Vagina (tissue), 2 donors: ENCODE measurements at regions not wholly inside any gene's neighbourhood (a gene's known extent, or its start where the extent isn't known, plus 50 kb on each side); places are given as distances from the start of the nearest gene placed in this dataset.

Source experiments
- DNase-seq, 2 donors: peaks; one replicate each; pipeline ENCODE4 v3.0.0-alpha.2; 2017; ENCODE audit errors: extremely low spot score in 2 of 2
- H3K27ac ChIP-seq: fragments of 200-600 bp; sonication (generic); one replicate; pipeline ENCODE4 v1.5.1; 2019
- H3K27me3 ChIP-seq: fragments of 200-600 bp; sonication (generic); one replicate; pipeline ENCODE4 v1.5.1; 2019
- H3K36me3 ChIP-seq, 2 donors: fragments of 200-600 bp; sonication (generic); one replicate each; pipeline ENCODE4 v1.5.1; 2017 to 2019
- H3K4me1 ChIP-seq: fragments of 200-600 bp; sonication (generic); one replicate; pipeline ENCODE4 v1.5.1; 2019
- H3K4me3 ChIP-seq, 2 donors: fragments of 200-600 bp; sonication (generic); 1 replicate in 1 of 2; 2 replicates in 1 of 2; pipeline ENCODE4 v1.5.1; 2016 to 2019
- H3K9me3 ChIP-seq: fragments of 200-600 bp; sonication (generic); one replicate; pipeline ENCODE4 v1.5.1; 2019
- POLR2A ChIP-seq, 2 donors: fragments of 450-650 bp; IDR thresholded peaks; one replicate each; pipeline ENCODE4 v1.6.1; 2017; ENCODE audit warnings: antibody characterized with exemption in 2 of 2, mild to moderate bottlenecking in 2 of 2, moderate library complexity in 2 of 2
- POLR2AphosphoS5 ChIP-seq, 2 donors: sonication (generic); formaldehyde crosslinking; IDR thresholded peaks; one replicate each; pipeline ENCODE4 v1.9.0; 2017; ENCODE audit warnings: antibody characterized with exemption in 2 of 2, mild to moderate bottlenecking in 2 of 2, low read depth in 1 of 2; ENCODE audit not compliant: insufficient read depth in 1 of 2
- intact Hi-C: fragments of 100-400 bp; cut with DNase I; formaldehyde crosslinking; loops from one replicate; pipeline ENCODE4 v1.15.1; 2023
- TF ChIP-seq, protein P1 (sequence below), 3 experiments: fragments of 450-650 bp in 2 of 3; fragments of 200-600 bp in 1 of 3; sonication (generic) in 1 of 3; IDR thresholded peaks; one replicate each; pipeline ENCODE4 v1.5.1; 2017 to 2019; ENCODE audit warnings: antibody characterized with exemption in 3 of 3, mild to moderate bottlenecking in 2 of 3, moderate library complexity in 2 of 3

DNA sequence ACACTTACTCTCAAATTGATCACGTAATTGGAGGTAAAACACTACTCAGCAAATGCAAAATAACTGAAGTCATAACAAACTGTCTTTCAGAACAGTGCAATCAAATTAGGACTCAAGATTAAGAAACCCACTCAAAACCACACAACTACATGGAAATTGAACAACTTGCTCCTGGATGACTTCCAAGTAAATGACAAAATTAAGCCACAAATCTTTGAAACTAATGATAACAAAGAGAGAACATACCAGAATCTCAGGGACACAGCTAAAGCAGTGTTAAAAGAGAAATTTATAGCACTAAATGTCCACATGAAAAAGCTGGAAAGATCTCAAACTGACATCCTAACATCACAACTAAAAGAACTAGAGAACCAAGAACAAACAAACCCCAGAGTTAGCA lies 540.5 kb upstream of the CDH18 start:
- Histone ChIP-seq H3K27me3 (no peaks in the 10 kb centered on the region), H3K9me3 (no peaks in the 10 kb centered on the region), H3K4me1 (no peaks in the 10 kb centered on the region), H3K27ac (no peak overlapping the region), H3K36me3 (no peaks in the 10 kb centered on the region), H3K4me3 (no peak overlapping the region)
- DNase-seq, result no peak
- intact Hi-C loops, result no loop called here
- TF ChIP-seq, protein P1, sequence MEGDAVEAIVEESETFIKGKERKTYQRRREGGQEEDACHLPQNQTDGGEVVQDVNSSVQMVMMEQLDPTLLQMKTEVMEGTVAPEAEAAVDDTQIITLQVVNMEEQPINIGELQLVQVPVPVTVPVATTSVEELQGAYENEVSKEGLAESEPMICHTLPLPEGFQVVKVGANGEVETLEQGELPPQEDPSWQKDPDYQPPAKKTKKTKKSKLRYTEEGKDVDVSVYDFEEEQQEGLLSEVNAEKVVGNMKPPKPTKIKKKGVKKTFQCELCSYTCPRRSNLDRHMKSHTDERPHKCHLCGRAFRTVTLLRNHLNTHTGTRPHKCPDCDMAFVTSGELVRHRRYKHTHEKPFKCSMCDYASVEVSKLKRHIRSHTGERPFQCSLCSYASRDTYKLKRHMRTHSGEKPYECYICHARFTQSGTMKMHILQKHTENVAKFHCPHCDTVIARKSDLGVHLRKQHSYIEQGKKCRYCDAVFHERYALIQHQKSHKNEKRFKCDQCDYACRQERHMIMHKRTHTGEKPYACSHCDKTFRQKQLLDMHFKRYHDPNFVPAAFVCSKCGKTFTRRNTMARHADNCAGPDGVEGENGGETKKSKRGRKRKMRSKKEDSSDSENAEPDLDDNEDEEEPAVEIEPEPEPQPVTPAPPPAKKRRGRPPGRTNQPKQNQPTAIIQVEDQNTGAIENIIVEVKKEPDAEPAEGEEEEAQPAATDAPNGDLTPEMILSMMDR (IDR thresholded peaks at IDR 0.05), result no peak
- TF ChIP-seq POLR2A (IDR thresholded peaks at IDR 0.05) (no peak), POLR2AphosphoS5 (IDR thresholded peaks at IDR 0.05; ENCODE audit: insufficient read depth in 1 of 2, low read depth in 1 of 2) (no peak)

DNA sequence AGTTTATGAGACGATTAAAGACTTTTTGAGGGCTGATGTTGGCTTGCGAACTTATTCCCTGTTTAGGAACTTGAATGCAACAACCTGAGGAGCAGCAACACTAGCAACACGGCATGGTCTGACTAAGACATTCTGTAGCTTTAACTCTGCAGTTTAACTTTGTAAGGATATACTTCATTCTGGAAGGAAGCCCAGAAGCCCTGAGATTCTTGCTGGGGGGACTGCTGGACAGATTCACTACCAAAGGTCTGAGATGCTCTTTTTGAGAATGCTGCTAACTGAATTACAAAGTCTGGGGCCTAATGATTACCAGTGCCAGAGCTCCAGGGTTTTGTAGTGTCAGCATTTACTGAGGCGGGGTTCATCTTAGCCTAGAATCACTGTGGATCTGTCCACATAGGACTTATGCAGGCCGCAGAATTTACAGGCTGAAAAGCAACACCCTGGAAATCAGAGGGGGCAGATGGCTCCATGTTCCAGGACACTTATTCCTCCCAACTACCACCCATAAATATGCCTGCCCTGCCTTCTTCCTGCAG lies 537.1 kb upstream of the CDH18 start:
- TF ChIP-seq POLR2A (IDR thresholded peaks at IDR 0.05) (no peak), POLR2AphosphoS5 (IDR thresholded peaks at IDR 0.05; ENCODE audit: insufficient read depth in 1 of 2, low read depth in 1 of 2) (no peak)
- TF ChIP-seq, protein P1 (IDR thresholded peaks at IDR 0.05), result no peak
- Histone ChIP-seq H3K9me3 (no peaks in the 10 kb centered on the region), H3K4me1 (no peaks in the 10 kb centered on the region), H3K36me3 (no peaks in the 10 kb centered on the region), H3K4me3 (no peak overlapping the region), H3K27me3 (no peaks in the 10 kb centered on the region), H3K27ac (no peak overlapping the region)
- intact Hi-C loops, result no loop called here
- no peak for DNase-seq

DNA sequence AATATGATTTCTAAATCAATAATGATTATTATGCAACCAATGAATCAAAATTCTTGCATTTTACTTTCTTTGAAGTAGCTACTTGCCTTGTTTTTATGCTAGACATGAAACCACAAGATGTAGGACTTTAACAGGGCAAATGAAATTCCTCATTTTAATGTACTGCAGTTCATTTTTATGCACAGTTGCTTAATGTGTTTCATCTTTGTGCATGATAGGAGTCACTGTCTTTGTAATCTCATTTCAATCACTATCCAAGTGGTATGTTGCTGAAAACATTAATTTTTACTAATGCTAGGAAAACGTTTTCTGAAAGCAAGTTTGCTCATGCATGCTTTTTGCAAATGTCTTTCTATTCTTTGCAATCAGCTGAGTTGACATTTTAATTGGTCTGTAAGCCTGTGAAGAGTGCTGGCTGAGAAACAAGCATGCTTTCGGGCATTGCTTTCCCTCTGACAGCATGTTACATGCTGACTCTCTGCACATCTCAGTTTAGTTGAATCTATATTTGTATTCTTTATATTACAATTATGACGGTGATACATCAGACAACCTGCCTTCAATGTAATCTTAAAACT lies 535.0 kb upstream of the CDH18 start:
- Histone ChIP-seq H3K36me3 (no peaks in the 10 kb centered on the region), H3K9me3 (no peaks in the 10 kb centered on the region), H3K27ac (no peak overlapping the region), H3K4me3 (no peak overlapping the region), H3K4me1 (no peaks in the 10 kb centered on the region), H3K27me3 (no peaks in the 10 kb centered on the region)
- DNase-seq, result no peak
- TF ChIP-seq, protein P1 (IDR thresholded peaks at IDR 0.05), result no peak
- no peak for TF ChIP-seq POLR2A (IDR thresholded peaks at IDR 0.05)
- TF ChIP-seq POLR2AphosphoS5 (IDR thresholded peaks at IDR 0.05; ENCODE audit: insufficient read depth in 1 of 2, low read depth in 1 of 2), result no peak
- intact Hi-C loops, result no loop called here

DNA sequence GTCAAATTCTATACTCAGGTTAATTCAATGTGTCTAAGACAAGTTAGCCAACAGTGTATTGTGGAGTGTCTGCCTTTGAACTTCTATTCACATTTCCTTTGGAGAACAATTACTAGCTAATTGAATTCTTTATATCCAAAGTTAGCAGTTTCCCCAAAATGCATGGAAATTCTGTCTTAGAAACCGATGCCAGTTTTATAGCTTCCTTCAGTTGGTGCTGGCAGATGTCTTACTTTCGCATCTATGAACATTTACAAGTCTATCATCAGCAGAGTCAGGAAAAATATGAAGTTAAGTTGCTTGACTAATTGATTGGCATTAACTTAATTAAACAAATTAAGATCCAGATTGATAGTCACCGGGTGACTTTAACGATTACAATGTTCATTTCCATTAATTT lies 527.6 kb upstream of the CDH18 start:
- H3K27me3 ChIP-seq, result no peaks in the 10 kb centered on the region
- H3K36me3 ChIP-seq, result no peaks in the 10 kb centered on the region
- DNase-seq, result no peak
- intact Hi-C loops, result no loop called here
- H3K9me3 ChIP-seq, result no peaks in the 10 kb centered on the region
- no peak for TF ChIP-seq POLR2AphosphoS5 (IDR thresholded peaks at IDR 0.05; ENCODE audit: insufficient read depth in 1 of 2, low read depth in 1 of 2)
- no peak for TF ChIP-seq POLR2A (IDR thresholded peaks at IDR 0.05)
- no peaks in the 10 kb centered on the region for H3K4me1 ChIP-seq
- no peak overlapping the region for H3K27ac ChIP-seq
- no peak overlapping the region for H3K4me3 ChIP-seq

DNA sequence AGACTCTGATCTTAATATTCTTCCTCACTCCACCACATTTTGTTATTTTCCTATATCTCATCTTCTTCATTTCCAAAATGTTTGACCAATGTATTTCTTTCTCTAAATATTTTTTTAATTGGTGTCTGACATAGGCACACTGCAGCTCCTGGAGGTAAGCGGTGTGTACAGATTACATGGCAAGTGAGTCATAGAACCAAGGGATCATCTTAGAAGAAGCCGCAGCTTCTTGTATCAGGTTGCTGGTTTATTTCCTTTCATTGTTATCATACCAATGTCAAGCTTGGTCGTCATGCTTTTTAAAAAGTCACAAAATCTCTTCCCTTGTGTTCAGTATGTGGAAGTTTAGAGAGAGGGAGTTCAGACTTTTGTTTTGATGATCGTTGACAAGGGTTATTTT lies 526.1 kb upstream of the CDH18 start:
- Histone ChIP-seq H3K9me3 (no peaks in the 10 kb centered on the region), H3K27ac (no peak overlapping the region), H3K4me1 (no peaks in the 10 kb centered on the region), H3K27me3 (no peaks in the 10 kb centered on the region), H3K4me3 (no peak overlapping the region), H3K36me3 (no peaks in the 10 kb centered on the region)
- TF ChIP-seq POLR2AphosphoS5 (IDR thresholded peaks at IDR 0.05; ENCODE audit: insufficient read depth in 1 of 2, low read depth in 1 of 2), result no peak
- no peak for TF ChIP-seq POLR2A (IDR thresholded peaks at IDR 0.05)
- TF ChIP-seq, protein P1 (IDR thresholded peaks at IDR 0.05), result no peak
- intact Hi-C loops, result no loop called here
- DNase-seq, result no peak
